GM12891 (cell line): ENCODE measurements at regions not wholly inside any gene's neighbourhood (a gene's known extent, or its start where the extent isn't known, plus 50 kb on each side); places are given as distances from the start of the nearest gene placed in this dataset.

Experiments used
- POLR2A ChIP-seq: IDR thresholded peaks from 2 replicates; pipeline ENCODE4 v1.6.1; 2011; ENCODE audit warnings: low read depth, low read length, control low read depth
- POLR2AphosphoS5 ChIP-seq: IDR thresholded peaks from 2 replicates; pipeline ENCODE4 v1.6.1; 2011; ENCODE audit warnings: low read depth, low read length, control low read depth

- TF ChIP-seq POLR2A, result no peak
- TF ChIP-seq POLR2AphosphoS5, result no peak
Measured at GRCh38 chr5:4216142-4216541, 620.5 kb downstream of the IRX1 start.
